NCI-H2107 (cell line): ENCODE measurements at regions not wholly inside any gene's neighbourhood (a gene's known extent, or its start where the extent isn't known, plus 50 kb on each side); places are given as distances from the start of the nearest gene placed in this dataset.

Source experiments
- DNase-seq: peaks from one replicate; lab custom pipeline; 2025; lab: John Stamatoyannopoulos, UW

GRCh38 chr2:234676109-234676782, 179.4 kb upstream of the ARL4C start:
- no peak for DNase-seq

- DNase-seq: no peak
Measured at GRCh38 chr2:234674781-234675201, 177.9 kb upstream of the ARL4C start.

- DNase-seq: no peak
Measured at GRCh38 chr2:234673961-234674759, 177.3 kb upstream of the ARL4C start.

GRCh38 chr2:234673501-234673900, 176.6 kb upstream of the ARL4C start:
- DNase-seq: no peak

GRCh38 chr2:234672498-234673150, 175.7 kb upstream of the ARL4C start:
- DNase-seq: no peak

GRCh38 chr2:234671716-234672115, 174.8 kb upstream of the ARL4C start:
- DNase-seq: no peak

GRCh38 chr2:234671231-234671630, 174.3 kb upstream of the ARL4C start:
- DNase-seq: no peak

- DNase-seq: no peak
Measured at GRCh38 chr2:234670806-234671205, 173.9 kb upstream of the ARL4C start.

- no peak for DNase-seq
Measured at GRCh38 chr2:234670052-234670451, 173.2 kb upstream of the ARL4C start.

- DNase-seq: no peak
Measured at GRCh38 chr2:234669621-234670020, 172.7 kb upstream of the ARL4C start.

- DNase-seq: no peak
Measured at GRCh38 chr2:234669001-234669400, 172.1 kb upstream of the ARL4C start.

- DNase-seq: no peak
Measured at GRCh38 chr2:234666911-234667310, 170.0 kb upstream of the ARL4C start.

GRCh38 chr2:234665304-234665703, 168.4 kb upstream of the ARL4C start:
- DNase-seq: no peak

GRCh38 chr2:234661849-234662248, 165.0 kb upstream of the ARL4C start:
- DNase-seq: no peak

- DNase-seq: no peak
Measured at GRCh38 chr2:234661175-234661574, 164.3 kb upstream of the ARL4C start.

GRCh38 chr2:234655706-234656105, 158.8 kb upstream of the ARL4C start:
- DNase-seq: no peak

GRCh38 chr2:234650911-234651310, 154.0 kb upstream of the ARL4C start:
- DNase-seq: no peak

- DNase-seq: no peak
Measured at GRCh38 chr2:234649951-234650350, 153.1 kb upstream of the ARL4C start.

- no peak for DNase-seq
Measured at GRCh38 chr2:234643407-234643806, 146.5 kb upstream of the ARL4C start.

GRCh38 chr2:234641086-234641485, 144.2 kb upstream of the ARL4C start:
- DNase-seq: no peak

- no peak for DNase-seq
Measured at GRCh38 chr2:234640657-234641056, 143.8 kb upstream of the ARL4C start.

GRCh38 chr2:234638966-234639365, 142.1 kb upstream of the ARL4C start:
- DNase-seq: no peak

GRCh38 chr2:234635284-234635683, 138.4 kb upstream of the ARL4C start:
- no peak for DNase-seq
